ENCODE measurements at regions not wholly inside any gene's neighbourhood (a gene's known extent, or its start where the extent isn't known, plus 50 kb on each side); places are given as distances from the start of the nearest gene placed in this dataset.
"Not testable (repeated sequence)": the region's sequence is repeated elsewhere in the genome, so short reads cannot be mapped to it uniquely, and the experiment has no call there.

DNA sequence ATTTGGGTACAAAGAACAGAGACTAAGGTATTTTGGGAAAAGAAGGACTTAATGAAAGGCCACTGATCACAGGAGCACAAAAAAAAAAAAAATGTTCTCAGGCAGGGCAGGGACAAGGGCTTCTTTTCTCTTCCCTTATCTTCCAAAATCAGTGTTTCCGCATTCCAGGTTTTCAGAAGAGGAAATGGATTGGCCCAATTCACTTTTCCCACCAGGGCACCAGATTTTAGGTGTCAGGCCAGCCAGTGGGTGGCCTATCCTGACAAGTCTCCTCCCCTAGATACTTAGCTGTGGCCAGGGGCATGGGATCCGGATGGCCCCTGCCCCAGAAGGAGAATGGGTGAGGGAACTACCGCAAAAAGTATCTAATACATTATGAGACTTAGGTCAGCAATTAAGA is 88.9 kb upstream of the WAC start:
- no peak for DNase-seq (ENCODE audit: low spot score)

GRCh38 chr10:28445516-28445915 is 87.4 kb upstream of the WAC start:
- DNase-seq (ENCODE audit: low spot score): no peak

DNA sequence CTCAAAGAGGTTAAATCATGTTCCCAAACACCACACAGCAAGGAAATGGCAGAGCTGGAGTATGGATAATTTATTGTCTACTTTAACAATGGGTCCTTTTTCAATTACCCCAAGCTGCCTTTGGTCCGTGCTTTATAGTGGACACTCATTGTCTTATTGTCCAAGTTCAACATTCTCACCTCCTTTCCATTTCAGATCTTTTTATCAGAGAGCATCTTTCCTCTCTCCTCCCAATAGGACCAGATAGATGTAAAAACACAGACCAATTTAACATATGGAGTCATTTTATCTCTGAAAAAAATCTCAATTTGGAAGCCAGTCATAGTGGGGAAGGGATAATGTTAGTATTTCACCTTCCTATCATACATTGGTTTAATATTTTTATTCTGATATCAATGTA is 83.5 kb upstream of the WAC start:
- DNase-seq (ENCODE audit: low spot score): no peak

DNA sequence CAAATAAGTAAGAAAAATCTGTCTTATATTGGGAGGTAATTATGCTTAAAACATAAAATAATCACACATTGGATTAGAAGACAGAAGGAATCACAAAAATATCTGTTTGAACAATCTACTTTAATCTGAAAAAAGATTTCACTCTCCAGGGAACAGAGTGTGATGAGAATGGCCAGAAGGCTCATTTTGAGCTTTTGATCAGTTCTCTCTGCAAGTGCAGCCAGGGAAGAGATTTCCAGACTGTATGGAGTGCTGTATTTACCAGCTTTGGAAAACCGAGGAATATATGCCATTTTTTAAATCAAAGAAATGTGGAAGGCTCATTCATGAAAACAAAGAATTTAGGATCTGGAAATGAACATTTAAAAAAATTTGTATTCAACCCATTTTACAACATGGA is 83.0 kb upstream of the WAC start:
- no peak for DNase-seq (ENCODE audit: low spot score)

- DNase-seq (ENCODE audit: low spot score): no peak
These were observed 79.0 kb upstream of the WAC start for GRCh38 chr10:28453926-28454325.

DNA sequence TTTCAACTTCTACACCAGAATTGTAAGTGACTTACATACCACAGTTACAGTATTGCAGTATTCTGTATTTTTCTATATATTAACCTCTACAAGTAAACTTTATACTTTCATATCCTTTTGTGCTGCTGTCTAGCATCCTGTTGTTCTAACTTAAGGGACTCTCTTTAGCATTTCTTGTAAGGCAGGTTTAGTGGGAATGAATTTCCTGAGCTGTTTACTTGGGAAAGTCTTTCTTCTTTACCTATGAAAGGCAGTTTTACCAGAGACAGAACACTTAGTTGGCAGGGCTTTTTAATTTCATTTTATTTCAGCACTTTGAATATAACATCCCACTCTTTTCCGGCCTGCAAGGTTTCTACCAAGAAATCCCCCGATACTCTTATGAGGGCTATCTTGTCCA is 75.8 kb upstream of the WAC start:
- DNase-seq (ENCODE audit: low spot score): no peak

DNA sequence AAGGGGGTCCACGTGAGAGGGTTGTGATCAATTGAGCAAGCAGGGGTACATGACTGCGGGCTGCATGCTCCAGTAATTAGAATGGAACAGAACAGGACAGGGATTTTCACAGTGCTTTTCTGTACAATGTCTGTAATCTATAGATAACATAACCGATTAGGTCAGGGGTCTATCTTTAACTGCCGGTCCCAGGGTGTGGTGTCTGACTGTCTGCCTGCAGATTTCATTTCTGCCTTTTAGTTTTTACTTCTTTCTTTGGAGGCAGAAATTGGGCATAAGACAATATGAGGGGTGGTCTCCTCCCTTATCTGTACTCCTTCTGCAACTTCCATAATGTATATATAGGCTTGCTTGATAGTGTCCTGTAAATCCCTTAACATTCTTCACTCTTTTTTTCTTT is 75.0 kb upstream of the WAC start:
- DNase-seq (ENCODE audit: low spot score): not testable (repeated sequence)

DNA sequence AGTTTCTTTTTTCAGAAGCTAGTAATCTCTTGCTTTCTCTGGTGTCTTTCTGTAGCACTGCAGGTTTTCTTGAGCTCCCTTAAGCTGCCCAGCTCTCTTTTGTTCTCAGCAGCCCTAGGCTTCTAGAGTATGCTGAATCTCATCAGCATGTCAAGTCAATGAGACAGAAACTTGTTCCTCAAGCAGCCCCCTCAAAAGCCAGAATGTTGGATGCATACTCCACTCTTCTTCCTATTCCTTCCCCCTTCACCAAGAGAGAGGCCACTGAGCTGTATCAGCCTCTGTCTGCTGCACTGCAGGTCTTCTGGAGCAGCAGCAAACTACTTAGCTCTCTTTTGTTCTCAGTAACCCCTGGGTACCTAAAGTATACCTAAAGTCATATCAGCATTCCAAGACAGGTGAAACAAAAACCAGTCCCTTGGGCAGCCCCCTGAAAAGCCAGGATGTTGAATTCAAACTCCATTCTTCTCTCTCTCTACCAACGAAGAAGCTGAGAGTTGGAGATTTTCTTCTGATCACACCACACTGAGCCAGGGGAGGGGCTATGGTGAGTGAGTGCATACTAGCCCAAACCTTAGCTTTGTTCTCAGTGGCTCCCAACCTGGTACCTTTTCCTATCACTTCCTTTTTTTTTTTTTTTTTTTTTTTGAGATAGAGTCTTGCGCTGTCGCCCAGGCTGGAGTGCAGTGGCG is 73.3 kb upstream of the WAC start:
- DNase-seq (ENCODE audit: low spot score): no peak

GRCh38 chr10:28463141-28463540 is 69.8 kb upstream of the WAC start:
- DNase-seq (ENCODE audit: low spot score): no peak

- no peak for DNase-seq (ENCODE audit: low spot score)
These were observed 69.1 kb upstream of the WAC start for GRCh38 chr10:28463676-28464395.

GRCh38 chr10:28467615-28468014 is 65.3 kb upstream of the WAC start:
- no peak for DNase-seq (ENCODE audit: low spot score)

GRCh38 chr10:28468707-28469483 is 64.0 kb upstream of the WAC start:
- no peak for DNase-seq (ENCODE audit: low spot score)

- no peak for DNase-seq (ENCODE audit: low spot score)
These were observed 61.9 kb upstream of the WAC start for GRCh38 chr10:28470873-28471651.

DNA sequence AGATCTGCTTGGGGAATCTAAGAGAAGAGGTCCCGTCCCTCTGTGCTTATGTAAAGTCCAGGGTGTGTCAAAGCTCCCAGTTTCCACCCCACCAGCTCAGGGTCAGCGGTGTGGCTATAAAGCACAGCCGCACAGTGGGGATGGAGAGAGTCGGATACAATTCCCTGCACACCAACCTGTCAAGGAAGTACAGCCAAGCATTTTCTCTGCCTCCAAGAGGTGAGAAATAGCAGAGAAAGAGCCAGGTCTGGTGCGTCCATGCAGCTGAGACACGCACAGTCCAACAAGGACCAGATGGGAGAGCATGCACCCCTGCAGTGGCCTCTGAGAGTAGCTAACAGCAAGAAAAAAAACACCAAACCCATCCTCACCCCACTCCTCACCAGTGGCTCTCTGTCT is 61.3 kb upstream of the WAC start:
- no peak for DNase-seq (ENCODE audit: low spot score)

- DNase-seq (ENCODE audit: low spot score): no peak
These were observed 54.3 kb upstream of the WAC start for GRCh38 chr10:28478646-28479045.

- no peak for DNase-seq (ENCODE audit: low spot score)
These were observed 53.5 kb upstream of the WAC start for GRCh38 chr10:28479425-28479865.

- DNase-seq (ENCODE audit: low spot score): no peak
These were observed 52.8 kb upstream of the WAC start for GRCh38 chr10:28479927-28480627.

GRCh38 chr10:28480628-28480965 is 52.3 kb upstream of the WAC start:
- DNase-seq (ENCODE audit: low spot score): no peak

- not testable (repeated sequence) for DNase-seq (ENCODE audit: low spot score)
These were observed 51.6 kb upstream of the WAC start for GRCh38 chr10:28481346-28481745.

DNA sequence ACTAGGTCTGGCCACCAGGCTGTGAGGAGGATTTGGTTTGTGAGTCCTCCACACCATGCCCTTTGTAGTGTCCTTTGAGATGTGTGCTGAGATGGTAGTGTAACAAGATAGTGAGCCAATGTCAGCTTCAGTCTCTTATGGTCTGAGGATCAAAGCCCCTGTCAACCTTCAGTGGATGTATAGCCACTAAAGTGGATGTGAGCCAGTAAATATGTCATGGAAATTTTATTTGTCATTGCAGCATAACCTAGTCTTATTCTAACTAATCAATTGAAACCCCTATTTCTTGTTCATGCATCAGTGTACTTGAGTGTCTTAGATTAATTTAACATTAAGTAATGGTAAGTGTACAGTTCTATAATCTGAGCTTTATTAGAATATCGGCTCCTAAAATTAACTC is 51.0 kb upstream of the WAC start:
- no peak for DNase-seq (ENCODE audit: low spot score)
